ENCODE measurements at regions not wholly inside any gene's neighbourhood (a gene's known extent, or its start where the extent isn't known, plus 50 kb on each side); places are given as distances from the start of the nearest gene placed in this dataset.

DNA sequence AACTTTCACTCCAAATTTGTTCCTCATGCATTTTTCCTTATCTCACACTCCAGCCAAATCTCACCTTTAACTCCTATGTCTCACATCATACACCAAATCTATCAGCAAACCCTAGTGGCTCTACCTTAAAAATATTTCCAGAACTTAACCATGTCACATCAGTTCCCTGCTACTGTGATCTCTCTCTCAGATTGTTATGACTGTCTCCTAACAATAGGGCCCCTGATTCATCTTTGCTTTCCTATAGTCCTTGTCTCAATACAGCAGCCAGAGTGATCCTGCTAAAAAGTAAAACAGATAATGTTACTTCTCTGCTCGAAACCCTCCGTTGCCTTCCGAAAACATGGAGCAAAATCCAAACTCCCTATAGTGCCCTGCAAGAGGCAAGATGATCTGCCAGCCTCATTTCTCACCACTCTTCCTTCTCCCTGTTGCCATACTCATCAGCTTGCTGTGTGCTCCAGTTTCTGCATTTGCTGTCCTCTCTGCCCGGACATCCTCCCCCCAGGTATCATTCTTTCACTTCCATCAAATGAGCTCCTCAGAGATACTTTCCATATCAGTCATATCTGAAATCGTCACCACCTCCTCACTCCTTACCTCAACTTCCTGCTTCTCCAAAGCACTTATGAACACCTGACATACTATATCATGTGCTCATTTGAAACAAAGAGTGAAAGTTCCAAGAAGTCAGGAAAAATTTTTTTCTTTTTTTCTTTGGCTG, 293.4 kb upstream of the NR3C2 start:
- no peak for DNase-seq (ENCODE audit: extremely low spot score, unreplicated experiment)
- H3K4me1 Mint-ChIP-seq (ENCODE audit: unreplicated experiment): no peaks in the 10 kb centered on the region
- H3K36me3 Mint-ChIP-seq (ENCODE audit: unreplicated experiment): no peaks in the 10 kb centered on the region
- peaks cover 15% of the 10 kb centered on the region for H3K9me3 Mint-ChIP-seq (ENCODE audit: unreplicated experiment)
- no peak overlapping the region for H3K27ac Mint-ChIP-seq (ENCODE audit: unreplicated experiment)
- no peaks in the 10 kb centered on the region for H3K27me3 Mint-ChIP-seq (ENCODE audit: unreplicated experiment)
- TF ChIP-seq, protein P1, sequence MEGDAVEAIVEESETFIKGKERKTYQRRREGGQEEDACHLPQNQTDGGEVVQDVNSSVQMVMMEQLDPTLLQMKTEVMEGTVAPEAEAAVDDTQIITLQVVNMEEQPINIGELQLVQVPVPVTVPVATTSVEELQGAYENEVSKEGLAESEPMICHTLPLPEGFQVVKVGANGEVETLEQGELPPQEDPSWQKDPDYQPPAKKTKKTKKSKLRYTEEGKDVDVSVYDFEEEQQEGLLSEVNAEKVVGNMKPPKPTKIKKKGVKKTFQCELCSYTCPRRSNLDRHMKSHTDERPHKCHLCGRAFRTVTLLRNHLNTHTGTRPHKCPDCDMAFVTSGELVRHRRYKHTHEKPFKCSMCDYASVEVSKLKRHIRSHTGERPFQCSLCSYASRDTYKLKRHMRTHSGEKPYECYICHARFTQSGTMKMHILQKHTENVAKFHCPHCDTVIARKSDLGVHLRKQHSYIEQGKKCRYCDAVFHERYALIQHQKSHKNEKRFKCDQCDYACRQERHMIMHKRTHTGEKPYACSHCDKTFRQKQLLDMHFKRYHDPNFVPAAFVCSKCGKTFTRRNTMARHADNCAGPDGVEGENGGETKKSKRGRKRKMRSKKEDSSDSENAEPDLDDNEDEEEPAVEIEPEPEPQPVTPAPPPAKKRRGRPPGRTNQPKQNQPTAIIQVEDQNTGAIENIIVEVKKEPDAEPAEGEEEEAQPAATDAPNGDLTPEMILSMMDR (IDR thresholded peaks at IDR 0.05): no peak
- no peak overlapping the region for H3K4me3 Mint-ChIP-seq (ENCODE audit: unreplicated experiment)

GRCh38 chr4:148730766-148731165, 288.6 kb upstream of the NR3C2 start:
- TF ChIP-seq, protein P1 (IDR thresholded peaks at IDR 0.05): no peak
- Mint-ChIP-seq H3K4me1 (ENCODE audit: unreplicated experiment) (no peaks in the 10 kb centered on the region), H3K9me3 (ENCODE audit: unreplicated experiment) (no peaks in the 10 kb centered on the region), H3K27me3 (ENCODE audit: unreplicated experiment) (no peaks in the 10 kb centered on the region), H3K4me3 (ENCODE audit: unreplicated experiment) (no peak overlapping the region), H3K36me3 (ENCODE audit: unreplicated experiment) (no peaks in the 10 kb centered on the region), H3K27ac (ENCODE audit: unreplicated experiment) (no peak overlapping the region)
- DNase-seq (ENCODE audit: extremely low spot score, unreplicated experiment): no peak

DNA sequence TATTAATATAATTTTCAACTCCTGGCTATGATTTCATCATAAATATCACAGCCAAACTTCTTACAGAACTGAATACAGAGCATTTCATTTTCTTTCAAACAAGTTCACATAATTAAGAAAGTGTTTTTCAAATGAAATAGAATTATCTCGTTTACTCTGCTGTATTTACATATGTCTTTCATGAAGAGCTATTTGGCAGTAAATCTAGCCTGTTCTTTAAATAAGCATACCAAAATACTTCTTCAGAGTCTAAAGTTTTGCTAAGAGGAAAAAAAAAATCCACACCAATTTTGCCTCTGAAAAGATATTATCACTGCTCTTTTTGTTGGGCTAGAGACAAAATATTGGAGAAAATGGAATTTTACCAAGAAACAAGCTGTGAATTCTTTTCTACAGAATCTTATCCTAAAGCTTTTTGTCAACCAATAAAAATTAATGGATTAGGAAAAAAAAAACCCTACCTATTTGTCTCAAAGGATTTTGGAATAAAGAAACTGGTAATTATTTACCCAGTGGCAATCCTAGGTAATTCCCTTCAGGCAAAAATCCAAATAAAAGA, 287.9 kb upstream of the NR3C2 start:
- Mint-ChIP-seq H3K4me3 (ENCODE audit: unreplicated experiment) (no peak overlapping the region), H3K27ac (ENCODE audit: unreplicated experiment) (no peak overlapping the region), H3K36me3 (ENCODE audit: unreplicated experiment) (no peaks in the 10 kb centered on the region), H3K27me3 (ENCODE audit: unreplicated experiment) (no peaks in the 10 kb centered on the region), H3K9me3 (ENCODE audit: unreplicated experiment) (no peaks in the 10 kb centered on the region), H3K4me1 (ENCODE audit: unreplicated experiment) (no peaks in the 10 kb centered on the region)
- no peak for DNase-seq (ENCODE audit: extremely low spot score, unreplicated experiment)
- TF ChIP-seq, protein P1 (IDR thresholded peaks at IDR 0.05): no peak

GRCh38 chr4:148717988-148718387, 275.8 kb upstream of the NR3C2 start:
- Mint-ChIP-seq H3K4me1 (ENCODE audit: unreplicated experiment) (no peaks in the 10 kb centered on the region), H3K9me3 (ENCODE audit: unreplicated experiment) (peaks cover 8% of the 10 kb centered on the region), H3K36me3 (ENCODE audit: unreplicated experiment) (no peaks in the 10 kb centered on the region), H3K27me3 (ENCODE audit: unreplicated experiment) (no peaks in the 10 kb centered on the region), H3K27ac (ENCODE audit: unreplicated experiment) (no peak overlapping the region), H3K4me3 (ENCODE audit: unreplicated experiment) (no peak overlapping the region)
- TF ChIP-seq, protein P1 (IDR thresholded peaks at IDR 0.05): no peak
- no peak for DNase-seq (ENCODE audit: extremely low spot score, unreplicated experiment)

- no peaks in the 10 kb centered on the region for H3K27me3 Mint-ChIP-seq (ENCODE audit: unreplicated experiment)
- H3K4me1 Mint-ChIP-seq (ENCODE audit: unreplicated experiment): no peaks in the 10 kb centered on the region
- H3K9me3 Mint-ChIP-seq (ENCODE audit: unreplicated experiment): no peaks in the 10 kb centered on the region
- no peak overlapping the region for H3K27ac Mint-ChIP-seq (ENCODE audit: unreplicated experiment)
- no peak overlapping the region for H3K4me3 Mint-ChIP-seq (ENCODE audit: unreplicated experiment)
- no peak for DNase-seq (ENCODE audit: extremely low spot score, unreplicated experiment)
- TF ChIP-seq, protein P1 (IDR thresholded peaks at IDR 0.05): no peak
- no peaks in the 10 kb centered on the region for H3K36me3 Mint-ChIP-seq (ENCODE audit: unreplicated experiment)
Observed at GRCh38 chr4:148716431-148717052, 274.3 kb upstream of the NR3C2 start.

Data from osteocyte (in vitro differentiated cells).